GM18907 (cell line): ENCODE measurements at regions not wholly inside any gene's neighbourhood (a gene's known extent, or its start where the extent isn't known, plus 50 kb on each side); places are given as distances from the start of the nearest gene placed in this dataset.
"Not testable (repeated sequence)": the region's sequence is repeated elsewhere in the genome, so short reads cannot be mapped to it uniquely, and the experiment has no call there.

Experiments used
- ATAC-seq: cut with Tn5 transposase; IDR thresholded peaks from one replicate; pipeline ENCODE4 v1.9.1; 2021; ENCODE audit warnings: mild to moderate bottlenecking, moderate library complexity; ENCODE audit not compliant: unreplicated experiment

DNA sequence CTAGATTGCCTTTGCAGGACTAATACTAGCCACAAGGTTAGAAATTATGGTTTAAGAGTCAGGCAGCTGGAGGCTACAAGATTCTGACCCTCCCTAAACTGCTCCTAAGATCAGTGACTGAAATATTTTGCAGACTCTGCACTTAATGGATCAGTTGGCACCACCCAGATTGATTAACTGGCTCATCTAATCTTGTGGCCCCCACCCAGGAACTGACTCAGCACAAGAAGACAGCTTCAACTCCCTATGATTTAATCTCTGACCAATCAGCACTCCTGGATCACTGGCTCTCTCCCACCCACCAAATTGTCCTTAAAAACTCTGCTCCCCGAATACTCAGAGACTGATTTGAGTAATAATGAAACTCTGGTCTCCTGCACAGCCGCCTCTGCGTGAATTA is 145.4 kb upstream of the LCORL start:
- ATAC-seq = no peak

DNA sequence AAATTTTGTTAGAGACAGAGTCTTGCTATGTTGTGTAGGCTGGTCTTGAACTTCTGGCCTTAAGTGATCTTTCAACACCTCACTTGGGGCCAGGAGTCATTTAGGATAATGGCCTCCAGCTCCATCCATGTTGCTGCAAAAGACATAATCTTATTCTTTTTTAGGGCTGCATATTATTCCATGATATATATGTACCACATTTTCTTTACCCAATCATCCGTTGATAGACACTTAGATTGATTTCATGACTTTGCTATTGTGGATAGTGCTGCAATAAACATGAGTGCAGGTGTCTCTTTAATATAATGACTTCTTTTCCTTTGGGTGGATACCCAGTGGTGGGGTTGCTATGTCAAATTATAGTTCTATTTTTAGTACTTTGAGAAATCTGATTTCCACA is 140.9 kb upstream of the LCORL start:
- ATAC-seq = no peak

DNA sequence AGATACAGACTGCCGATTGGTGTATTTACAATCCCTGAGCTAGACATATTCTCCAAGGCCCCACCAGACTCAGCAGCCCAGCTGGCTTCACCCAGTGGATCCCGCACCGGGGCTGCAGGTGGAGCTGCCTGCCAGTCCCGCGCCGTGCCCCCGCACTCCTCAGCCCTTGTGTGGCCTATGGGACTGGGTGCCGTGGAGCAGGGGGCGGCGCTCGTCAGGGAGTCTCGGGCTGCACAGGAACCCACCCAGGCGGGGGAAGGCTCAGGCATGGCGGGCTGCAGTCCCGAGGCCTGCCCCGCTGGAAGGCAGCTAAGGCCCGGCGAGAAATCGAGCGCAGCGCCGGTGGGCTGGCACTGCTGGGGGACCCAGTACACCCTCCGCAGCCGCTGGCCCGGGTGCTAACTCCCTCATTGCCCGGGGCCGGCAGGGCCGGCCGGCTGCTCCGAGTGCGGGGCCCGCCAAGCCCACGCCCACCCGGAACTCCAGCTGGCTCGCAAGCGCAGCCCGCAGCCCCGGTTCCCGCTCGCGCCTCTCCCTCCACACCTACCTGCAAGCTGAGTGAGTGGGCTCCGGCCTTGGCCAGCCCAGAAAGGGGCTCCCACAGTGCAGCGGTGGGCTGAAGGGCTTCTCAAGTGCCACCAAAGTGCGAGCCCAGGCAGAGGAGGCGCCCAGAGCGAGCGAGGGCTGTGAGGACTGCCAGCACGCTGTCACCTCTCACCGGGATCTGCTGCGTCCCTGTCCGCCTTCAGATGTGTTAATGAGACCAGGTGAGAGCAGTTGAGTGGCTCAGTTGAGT is 137.8 kb upstream of the LCORL start:
- not testable (repeated sequence) for ATAC-seq

DNA sequence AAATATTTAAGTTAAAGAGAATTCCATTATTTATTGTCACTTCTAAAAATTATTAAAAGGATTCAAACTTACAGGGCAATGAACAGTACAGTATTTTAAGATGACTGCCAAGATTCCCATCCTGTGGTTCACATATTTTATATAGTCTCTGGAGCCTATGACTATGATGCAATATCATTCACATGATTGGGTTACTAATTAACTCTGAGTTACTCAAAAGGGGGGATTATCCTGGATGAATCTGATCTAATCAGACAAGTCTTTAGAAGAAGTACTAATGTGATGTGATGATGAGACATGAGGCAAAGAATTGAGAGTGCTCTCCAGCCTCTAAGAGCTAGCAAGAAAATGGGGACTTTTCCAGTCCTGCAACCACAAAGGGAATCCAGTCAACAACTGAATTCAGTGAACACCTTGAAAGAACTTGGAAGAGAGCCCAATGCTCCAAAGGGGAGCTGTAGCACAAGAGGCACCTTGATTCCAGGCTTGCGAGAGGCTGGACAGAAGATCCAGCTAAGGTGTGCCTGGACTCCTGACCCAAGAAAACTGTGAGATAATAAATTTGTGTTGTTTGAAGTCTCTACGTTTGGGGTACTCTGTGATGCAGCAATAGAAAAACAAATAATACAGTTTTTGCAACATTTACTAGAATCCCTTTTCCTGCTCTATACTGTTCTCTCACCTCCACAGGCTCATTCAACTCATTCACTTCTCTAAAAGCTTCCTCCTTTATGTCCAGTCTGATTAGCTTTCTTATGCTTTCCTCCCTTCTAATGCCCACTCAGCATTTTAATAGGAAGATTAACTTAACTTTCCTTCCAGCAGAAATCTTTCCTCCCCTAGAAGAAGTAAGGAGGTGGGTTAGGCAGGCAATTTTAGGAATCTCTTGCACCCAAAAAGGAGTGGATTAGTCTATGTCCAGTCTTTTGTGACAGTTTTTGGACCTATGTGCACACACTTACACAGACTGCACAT is 133.8 kb upstream of the LCORL start:
- ATAC-seq = no peak

DNA sequence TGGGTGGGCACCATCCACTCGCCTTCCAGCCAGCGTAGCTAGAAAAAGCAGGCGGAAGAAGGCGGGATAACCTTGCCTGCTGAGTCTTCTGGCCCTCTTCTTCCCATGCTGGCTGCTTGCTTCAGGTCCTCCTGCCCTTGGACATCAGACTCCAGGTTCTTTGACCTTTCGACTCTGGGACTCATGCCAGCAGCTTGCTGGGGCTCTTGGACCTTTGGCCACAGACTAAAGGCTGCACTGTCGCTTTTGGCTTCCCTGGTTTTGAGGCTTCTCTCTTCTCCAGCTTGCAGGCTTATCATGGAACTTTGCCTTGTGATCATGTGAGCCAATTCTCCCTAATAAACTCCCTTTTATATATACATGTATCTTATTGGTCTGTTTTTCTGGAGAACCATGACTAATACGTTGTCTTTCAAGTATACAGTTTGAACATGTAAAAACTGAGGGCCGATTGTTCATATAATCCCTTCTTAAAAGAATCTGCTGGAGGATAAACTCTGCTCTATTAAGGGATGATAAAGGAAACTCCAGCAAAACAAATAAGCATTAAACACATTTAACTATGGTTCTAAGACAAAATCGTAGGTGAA is 116.6 kb upstream of the LCORL start:
- ATAC-seq = no peak

DNA sequence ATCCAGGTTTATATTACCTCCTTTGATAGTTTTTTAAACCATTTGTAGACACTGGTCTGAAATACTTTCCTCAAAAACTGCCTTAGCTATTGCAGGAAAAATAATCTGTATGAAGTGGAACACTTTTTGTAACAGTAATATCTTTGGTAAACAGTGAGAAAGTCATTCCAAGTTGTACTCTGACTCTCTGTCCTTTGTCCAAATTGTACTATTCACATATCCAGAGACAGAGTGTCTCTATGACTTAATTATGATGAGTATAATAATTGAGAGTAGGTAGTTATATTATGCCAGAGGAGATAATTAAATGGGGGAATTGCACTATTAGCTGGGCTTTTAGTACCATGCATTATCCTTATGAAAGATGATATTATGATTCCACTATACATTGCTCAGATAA is 112.6 kb upstream of the LCORL start:
- no peak for ATAC-seq

DNA sequence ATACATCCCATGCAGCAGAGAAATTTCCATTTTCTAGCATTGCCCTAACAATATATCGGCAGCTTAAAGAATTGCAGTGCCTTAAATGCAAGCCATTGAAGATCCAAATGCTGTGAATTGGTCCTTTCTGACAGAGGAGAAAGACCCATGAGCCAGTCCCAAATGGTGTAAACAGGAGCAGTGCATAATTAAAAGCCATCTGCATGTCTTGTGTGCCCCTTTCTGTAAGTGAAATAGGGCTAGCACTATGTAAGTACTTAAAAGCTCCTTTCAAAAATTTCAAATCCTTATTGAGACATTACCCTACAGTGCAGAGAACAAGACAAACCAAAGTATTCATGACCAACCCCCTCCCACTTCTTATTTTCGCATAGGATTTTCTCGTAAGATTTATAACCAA is 108.7 kb upstream of the LCORL start:
- no peak for ATAC-seq

DNA sequence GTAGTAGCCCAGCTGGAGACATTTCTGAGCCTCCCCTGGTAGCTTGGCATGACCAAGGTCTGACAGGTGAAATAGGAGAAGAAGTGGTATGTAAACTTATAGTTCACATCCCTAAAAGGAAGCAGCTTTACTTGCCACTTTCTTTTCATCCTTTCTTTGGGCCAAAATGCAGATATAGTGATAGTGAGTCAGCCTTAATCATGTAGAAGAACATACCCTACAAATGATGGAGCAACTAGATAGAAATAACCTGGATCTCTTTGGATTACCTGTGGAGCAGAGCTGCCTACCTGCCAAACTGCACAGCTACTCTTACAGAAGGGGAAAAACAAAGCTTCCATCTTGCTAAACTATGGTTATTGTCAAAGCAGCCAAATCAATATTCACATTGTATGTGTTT is 106.7 kb upstream of the LCORL start:
- no peak for ATAC-seq

DNA sequence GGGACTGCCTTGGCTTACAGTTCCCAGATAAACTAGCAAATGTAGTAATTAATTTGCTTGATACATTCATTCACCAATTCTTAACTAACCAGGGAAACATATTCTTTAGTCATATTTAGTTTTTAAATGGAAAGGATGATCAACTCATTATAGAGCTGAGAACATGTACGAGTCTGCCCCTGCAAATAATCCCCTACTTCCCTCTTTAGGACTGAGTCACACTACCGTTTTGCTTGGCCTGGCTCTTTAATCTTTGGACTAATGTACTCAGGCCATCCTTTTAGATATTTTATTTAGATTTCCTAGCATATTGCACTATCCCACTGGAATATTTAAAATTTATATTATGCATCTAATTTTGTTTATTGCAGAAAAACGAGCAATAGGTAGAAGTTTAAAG is 105.5 kb upstream of the LCORL start:
- no peak for ATAC-seq

DNA sequence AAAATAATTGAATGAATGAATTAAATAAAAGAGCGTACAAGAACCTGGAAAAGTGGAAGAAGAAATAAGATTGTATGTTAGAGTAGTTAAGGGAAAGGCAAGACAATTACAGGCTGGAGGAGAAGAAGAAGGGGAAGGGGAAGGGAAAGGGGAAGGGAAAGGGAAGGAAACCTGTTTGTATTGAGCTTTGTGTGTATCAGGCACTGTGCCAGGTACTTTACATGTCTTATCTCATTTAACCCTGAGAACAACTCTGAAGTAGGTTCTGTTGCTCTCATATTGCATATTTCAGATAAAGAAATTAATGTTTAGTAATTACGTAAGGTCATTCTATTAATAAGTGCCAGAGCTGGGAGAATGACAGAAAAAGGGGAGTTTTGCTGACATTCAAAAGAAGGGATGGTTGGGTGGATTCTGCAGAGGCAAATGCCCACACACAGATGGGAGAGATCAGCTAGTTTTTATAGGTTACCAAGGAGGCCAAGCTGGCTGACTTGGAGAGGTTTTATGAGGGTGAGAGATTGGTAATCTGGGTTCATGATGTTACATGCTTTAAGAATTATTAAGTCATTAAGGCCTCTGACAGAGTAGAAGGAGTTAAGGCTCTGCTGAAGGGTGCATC is 92.3 kb upstream of the LCORL start:
- ATAC-seq = peak; percentile 61

DNA sequence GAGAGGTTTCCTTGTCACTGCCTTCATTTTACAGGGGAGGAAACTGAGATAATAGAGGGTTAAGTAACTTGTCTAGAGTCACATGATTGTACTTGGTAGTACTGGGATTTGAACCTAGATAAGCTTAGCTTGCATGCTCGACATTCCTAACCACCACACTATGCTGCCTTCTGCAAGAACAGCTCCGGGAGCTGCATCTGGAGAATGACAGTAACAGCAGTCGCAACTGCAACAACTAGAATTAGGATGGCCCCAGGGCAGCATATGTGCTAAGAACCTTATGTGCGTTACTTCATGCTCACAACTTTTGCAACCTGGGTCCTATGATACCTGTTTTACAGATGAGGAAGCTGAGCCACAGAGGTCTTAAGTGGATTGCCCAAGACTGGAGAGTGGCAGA is 89.5 kb upstream of the LCORL start:
- ATAC-seq = no peak

DNA sequence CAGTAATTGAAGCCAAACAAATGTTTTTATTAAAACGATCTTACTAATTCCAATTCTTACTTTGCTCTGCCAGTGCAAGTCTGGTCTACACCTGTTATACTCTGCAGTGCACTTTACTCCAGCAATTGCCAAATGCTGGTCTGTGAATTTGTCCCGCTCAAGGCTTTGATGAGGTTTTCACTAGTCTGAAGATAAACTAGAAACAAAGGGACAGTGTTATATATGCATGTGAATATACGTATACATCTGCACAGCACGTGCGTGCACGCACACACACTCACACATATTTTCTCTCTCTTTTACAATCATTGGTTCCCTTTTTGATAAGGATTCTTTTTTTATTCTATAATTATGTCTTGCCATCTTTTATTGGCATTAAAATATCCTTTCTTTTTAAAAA is 88.5 kb upstream of the LCORL start:
- ATAC-seq = no peak

DNA sequence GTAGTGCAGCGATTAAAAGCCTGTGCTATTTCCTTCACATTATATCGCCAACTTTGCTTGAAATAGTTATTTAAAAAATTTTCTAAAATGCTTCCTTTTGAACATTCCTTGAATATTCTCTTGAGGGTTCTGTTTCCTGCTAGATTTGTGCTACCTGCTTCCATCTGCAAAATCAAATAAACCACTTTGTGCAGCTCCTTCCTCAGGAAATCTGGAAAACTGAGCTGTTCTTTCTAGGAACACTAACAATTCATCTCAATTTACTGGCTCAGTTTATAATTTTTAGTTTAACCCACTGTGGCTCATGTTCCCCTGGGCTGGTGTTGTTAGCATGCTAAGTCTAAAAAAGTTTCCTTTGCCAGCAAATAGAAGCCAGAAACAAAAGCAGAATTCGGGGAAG is 88.1 kb upstream of the LCORL start:
- no peak for ATAC-seq

DNA sequence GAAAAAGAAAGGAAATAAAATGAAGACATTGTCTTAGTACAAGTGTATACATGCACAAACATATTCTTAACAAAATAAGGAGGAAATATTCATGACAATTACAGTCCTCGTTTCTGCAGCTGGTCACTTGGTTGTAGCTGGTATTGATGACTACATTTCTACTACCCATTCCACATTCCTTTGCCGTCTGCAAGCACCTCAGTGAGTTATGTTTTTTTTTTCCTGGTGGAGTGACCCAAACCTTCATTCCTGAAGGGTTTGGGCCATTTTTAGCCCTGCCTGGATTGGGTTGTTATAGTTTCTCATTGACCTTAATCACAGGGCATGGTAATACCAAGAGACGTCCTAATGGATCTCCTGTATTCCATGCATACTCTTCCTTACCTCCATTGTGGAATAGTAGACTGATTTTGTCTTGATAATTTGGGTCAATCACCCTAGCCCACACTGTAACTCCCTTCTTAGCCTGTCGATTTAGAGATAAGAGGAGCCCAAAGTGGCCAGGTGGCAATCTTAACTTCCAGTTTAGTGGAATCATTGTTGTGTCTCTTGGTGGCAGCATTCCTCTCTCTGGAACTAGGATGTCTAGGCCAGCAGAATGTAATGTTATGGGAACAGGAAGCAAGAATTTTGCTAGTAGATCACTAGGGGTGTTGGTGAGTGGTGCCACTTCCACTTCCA is 86.4 kb upstream of the LCORL start:
- ATAC-seq = not testable (repeated sequence)

DNA sequence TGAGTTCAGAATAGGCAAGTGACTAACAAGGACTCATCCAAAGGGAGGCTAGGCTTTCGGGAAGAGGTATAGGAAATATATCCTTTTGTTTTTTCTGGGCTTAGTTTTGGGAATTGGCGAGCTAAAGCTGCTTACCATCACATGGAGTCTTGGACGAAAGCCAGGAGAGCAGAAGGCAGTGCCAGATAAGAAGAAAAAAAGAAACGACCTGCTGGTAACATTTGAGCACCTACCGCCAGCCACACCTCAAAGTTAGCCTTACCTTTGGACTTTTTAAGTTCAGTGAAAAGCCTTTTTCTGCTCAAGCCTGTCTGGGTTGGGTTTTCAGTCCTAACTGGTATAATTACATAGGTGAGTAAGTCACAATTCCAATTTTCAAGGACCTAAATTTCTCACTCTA is 85.1 kb upstream of the LCORL start:
- ATAC-seq = no peak

DNA sequence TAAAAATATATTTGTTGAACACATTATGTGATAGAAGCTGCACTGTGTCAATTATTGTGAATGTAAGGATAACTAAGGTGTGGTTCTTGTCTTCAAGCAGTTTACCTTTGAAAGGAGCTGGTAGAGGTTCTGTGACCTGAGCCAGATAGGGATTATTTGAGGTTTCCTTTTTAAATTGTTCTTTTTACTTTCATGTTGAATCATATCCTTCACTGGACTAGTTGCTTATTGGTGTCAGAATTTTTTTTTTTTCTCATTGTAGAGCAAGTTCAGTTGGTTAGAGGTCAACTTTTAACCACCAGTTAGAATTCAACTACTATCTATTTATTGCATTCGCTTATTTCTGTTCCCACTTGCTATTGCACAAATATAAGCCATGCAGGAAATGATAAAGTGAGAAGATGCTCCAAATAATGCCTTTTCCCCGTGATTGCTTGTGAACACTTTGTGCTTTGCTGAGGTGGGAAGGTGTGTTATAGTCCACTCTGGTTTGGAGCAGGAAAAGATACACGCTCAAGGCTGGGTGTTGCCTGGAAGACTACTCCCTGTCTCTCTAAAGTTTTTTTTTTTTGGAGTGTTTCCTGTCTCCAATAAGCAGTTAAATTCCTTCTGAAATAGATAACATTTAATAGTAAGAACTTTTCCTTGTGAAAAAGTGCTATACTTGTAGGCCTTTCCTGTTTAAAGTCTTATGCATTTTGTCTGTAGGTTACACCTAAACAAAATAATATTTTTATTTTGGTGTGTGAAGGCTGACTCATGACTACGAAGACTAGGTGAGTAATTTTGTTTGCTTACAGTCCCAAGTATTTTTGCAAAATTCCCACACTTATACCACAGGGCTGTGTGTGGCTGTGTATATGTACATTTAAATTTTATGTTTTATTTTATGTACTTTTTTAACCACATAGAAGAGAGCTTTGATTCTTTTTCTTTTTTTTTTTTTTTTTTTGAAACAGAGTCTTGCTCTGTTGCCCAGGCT is 83.8 kb upstream of the LCORL start:
- peak; percentile 92 for ATAC-seq

DNA sequence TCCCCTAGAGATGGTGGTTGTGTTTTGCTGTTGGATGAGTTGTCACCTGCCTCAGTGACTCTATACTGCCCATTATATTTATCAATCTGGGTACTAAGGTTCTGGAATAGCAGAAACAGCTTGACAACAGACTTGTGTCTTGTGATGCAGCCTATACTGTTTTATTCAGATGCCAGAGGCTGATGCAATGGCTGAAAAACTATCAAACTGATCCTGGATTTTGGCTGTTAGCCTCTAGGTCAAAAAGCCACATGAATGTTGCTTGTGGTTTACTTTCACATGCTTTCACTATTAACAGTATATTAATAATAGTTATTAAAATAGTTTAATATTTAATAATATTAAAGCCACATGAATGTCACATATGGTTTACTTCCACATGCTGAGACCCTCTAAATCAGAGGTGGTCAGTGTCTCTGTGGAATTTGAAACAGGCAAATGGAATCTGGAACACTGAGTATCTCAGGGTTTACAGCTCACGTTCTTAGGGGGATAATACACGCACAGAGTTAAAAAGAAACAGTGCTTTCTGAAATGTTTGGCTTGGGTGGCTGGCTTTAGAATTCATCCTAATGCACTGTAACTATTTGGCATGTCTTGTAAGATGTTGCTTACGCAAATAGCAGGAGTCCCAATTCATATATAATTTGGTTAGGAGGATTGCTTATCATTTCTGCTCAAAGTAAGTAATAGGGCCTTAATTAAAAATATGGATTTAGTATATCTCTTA is 82.5 kb upstream of the LCORL start:
- ATAC-seq = no peak

DNA sequence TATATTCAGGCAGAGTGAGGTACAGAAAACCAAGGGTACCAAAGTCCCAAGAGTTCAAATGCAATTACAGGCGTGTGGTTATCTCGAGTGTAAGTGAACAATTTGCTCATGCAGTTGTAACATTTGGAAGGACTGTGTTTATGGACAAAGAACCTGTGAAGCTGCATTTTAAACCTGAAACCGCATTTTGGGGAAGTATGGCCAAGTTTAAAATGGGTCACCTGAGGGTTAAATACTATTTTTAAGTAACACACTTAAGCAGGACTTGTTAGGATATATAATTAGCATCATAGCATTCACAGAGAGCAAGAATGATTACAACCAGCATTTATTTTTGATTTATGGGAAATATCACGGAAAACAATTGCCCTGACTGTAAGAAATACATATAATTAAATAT is 79.1 kb upstream of the LCORL start:
- no peak for ATAC-seq

DNA sequence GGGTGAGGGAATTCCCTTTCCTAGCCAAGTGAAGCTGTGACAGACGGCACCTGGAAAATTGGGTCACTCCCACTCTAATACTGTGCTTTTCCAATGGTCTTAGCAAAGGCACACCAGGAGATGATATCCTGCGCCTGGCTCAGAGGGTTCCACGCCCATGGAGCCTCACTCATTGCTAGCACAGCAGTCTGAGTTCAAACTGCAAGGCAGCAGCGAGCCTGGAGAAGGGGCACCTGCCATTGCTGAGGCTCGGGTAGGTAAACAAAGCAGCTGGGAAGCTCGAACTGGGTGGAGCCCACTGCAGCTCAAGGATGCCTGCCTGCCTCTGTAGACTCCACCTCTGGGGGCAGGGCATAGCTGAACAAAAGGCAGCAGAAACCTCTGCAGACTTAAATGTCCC is 68.9 kb upstream of the LCORL start:
- ATAC-seq = not testable (repeated sequence)
